WTC11 (cell line): ENCODE measurements at regions not wholly inside any gene's neighbourhood (a gene's known extent, or its start where the extent isn't known, plus 50 kb on each side); places are given as distances from the start of the nearest gene placed in this dataset.

Source experiments
- ATAC-seq: fragments of 200-7000 bp; cut with Tn5 transposase; 2 replicates; pipeline ENCODE4 v1.10.0; 2021; ENCODE audit warnings: mild to moderate bottlenecking, moderate library complexity
- CTCF ChIA-PET: fragments of 300-600 bp; sonication (Branson Sonifier 250); formaldehyde crosslinking; loops from one replicate; lab custom pipeline; 2021; ENCODE audit warnings: antibody characterized with exemption; lab: Charles Lee
- POLR2A ChIA-PET: fragments of 350-600 bp; sonication (Branson Sonifier 250); formaldehyde crosslinking; loops from one replicate; lab custom pipeline; 2021; ENCODE audit warnings: antibody characterized with exemption; lab: Charles Lee
- DNase-seq: peaks from one replicate; pipeline ENCODE4 v3.0.0; 2021; ENCODE audit warnings: low spot score
- H3K27ac Mint-ChIP-seq: 2 replicates; pipeline ENCODE4 v1.8.0; 2021; ENCODE audit warnings: mixed read lengths
- H3K27me3 Mint-ChIP-seq: 2 replicates; pipeline ENCODE4 v1.8.0; 2021; ENCODE audit warnings: low read depth, mild to moderate bottlenecking, moderate library complexity, mixed read lengths
- H3K36me3 Mint-ChIP-seq: 2 replicates; pipeline ENCODE4 v1.8.0; 2021; ENCODE audit warnings: mixed read lengths
- H3K4me1 Mint-ChIP-seq: 2 replicates; pipeline ENCODE4 v1.8.0; 2022; ENCODE audit warnings: mixed read lengths
- H3K4me3 Mint-ChIP-seq: 2 replicates; pipeline ENCODE4 v1.8.0; 2021; ENCODE audit warnings: mild to moderate bottlenecking, moderate library complexity, mixed read lengths
- H3K9me3 Mint-ChIP-seq: 2 replicates; pipeline ENCODE4 v1.8.0; 2021; ENCODE audit warnings: mixed read lengths
- ATF3 ChIP-seq: sonication (generic); formaldehyde crosslinking; conservative IDR thresholded peaks from 2 replicates; pipeline ENCODE4 v1.8.1; 2022; ENCODE audit warnings: mild to moderate bottlenecking, missing genetic modification reagents
- CBFB ChIP-seq: sonication (generic); formaldehyde crosslinking; IDR thresholded peaks from 2 replicates; pipeline ENCODE4 v1.8.1; 2022; ENCODE audit warnings: mild to moderate bottlenecking, low read depth, missing genetic modification reagents
- CTCF ChIP-seq: fragments of 200-600 bp; IDR thresholded peaks from 2 replicates; pipeline ENCODE4 v1.8.0; 2022; ENCODE audit warnings: antibody characterized with exemption
- ESRRA ChIP-seq: sonication (generic); formaldehyde crosslinking; IDR thresholded peaks from 2 replicates; pipeline ENCODE4 v1.8.1; 2022; ENCODE audit warnings: mild to moderate bottlenecking, missing genetic modification reagents, borderline replicate concordance
- FOXK1 ChIP-seq: sonication (generic); formaldehyde crosslinking; IDR thresholded peaks from 2 replicates; pipeline ENCODE4 v1.8.0; 2022; ENCODE audit warnings: mild to moderate bottlenecking, moderate library complexity, missing genetic modification reagents
- FOXP1 ChIP-seq: sonication (generic); formaldehyde crosslinking; IDR thresholded peaks from 2 replicates; pipeline ENCODE4 v1.8.0; 2022; ENCODE audit warnings: missing genetic modification reagents, mild to moderate bottlenecking, moderate library complexity, borderline replicate concordance
- HMGA2 ChIP-seq: fragments of 250-450 bp; sonication (Bioruptor Pico); IDR thresholded peaks from 2 replicates; pipeline ENCODE4 v1.4.0; 2021; ENCODE audit warnings: mild to moderate bottlenecking, moderate library complexity
- JAZF1 ChIP-seq: fragments of 250-450 bp; sonication (Bioruptor Pico); IDR thresholded peaks from 2 replicates; pipeline ENCODE4 v1.9.0; 2021; ENCODE audit warnings: moderate library complexity, mild to moderate bottlenecking, inconsistent platforms
- JUN ChIP-seq: sonication (generic); formaldehyde crosslinking; IDR thresholded peaks from 2 replicates; pipeline ENCODE4 v1.8.0; 2023; ENCODE audit warnings: mild to moderate bottlenecking, missing genetic modification reagents
- MLX ChIP-seq: sonication (generic); formaldehyde crosslinking; IDR thresholded peaks from 2 replicates; pipeline ENCODE4 v1.8.1; 2023; ENCODE audit warnings: mild to moderate bottlenecking, missing genetic modification reagents, moderate library complexity
- PRDM15 ChIP-seq: sonication (generic); formaldehyde crosslinking; IDR thresholded peaks from 2 replicates; pipeline ENCODE4 v1.8.0; 2022; ENCODE audit warnings: missing genetic modification reagents
- PREB ChIP-seq: sonication (generic); formaldehyde crosslinking; IDR thresholded peaks from 2 replicates; pipeline ENCODE4 v1.8.1; 2022; ENCODE audit warnings: mild to moderate bottlenecking, missing genetic modification reagents, moderate library complexity, borderline replicate concordance
- PRRX2 ChIP-seq: fragments of 250-450 bp; sonication (Bioruptor Pico); IDR thresholded peaks from 2 replicates; pipeline ENCODE4 v1.8.0; 2021; ENCODE audit warnings: mild to moderate bottlenecking
- RORB ChIP-seq: fragments of 250-450 bp; sonication (Bioruptor Pico); IDR thresholded peaks from 2 replicates; pipeline ENCODE4 v1.9.0; 2021; ENCODE audit warnings: mild to moderate bottlenecking
- TEAD1 ChIP-seq: sonication (generic); formaldehyde crosslinking; IDR thresholded peaks from 2 replicates; pipeline ENCODE4 v1.8.0; 2022; ENCODE audit warnings: mild to moderate bottlenecking, missing genetic modification reagents
- ZBTB21 ChIP-seq: sonication (generic); formaldehyde crosslinking; IDR thresholded peaks from 2 replicates; pipeline ENCODE4 v1.8.1; 2023; ENCODE audit warnings: mild to moderate bottlenecking, missing genetic modification reagents, borderline replicate concordance
- ZNF138 ChIP-seq: sonication (generic); formaldehyde crosslinking; conservative IDR thresholded peaks from 2 replicates; pipeline ENCODE4 v1.8.1; 2022; ENCODE audit warnings: mild to moderate bottlenecking, moderate library complexity, missing genetic modification reagents
- ZNF423 ChIP-seq: fragments of 250-450 bp; sonication (Bioruptor Pico); IDR thresholded peaks from 2 replicates; pipeline ENCODE4 v2.1.2; 2022; ENCODE audit warnings: mild to moderate bottlenecking, moderate library complexity
- TF ChIP-seq, protein P1 (sequence below): sonication (generic); formaldehyde crosslinking; IDR thresholded peaks from 2 replicates; pipeline ENCODE4 v1.8.1; 2022; ENCODE audit warnings: mild to moderate bottlenecking, moderate library complexity, missing genetic modification reagents
- TF ChIP-seq, protein P2 (sequence below): fragments of 250-450 bp; sonication (Bioruptor Pico); IDR thresholded peaks from 2 replicates; pipeline ENCODE4 v1.9.0; 2021; ENCODE audit warnings: mild to moderate bottlenecking, borderline replicate concordance

- no peak overlapping the region for H3K27ac Mint-ChIP-seq
- ATAC-seq: no peak
Observed at GRCh38 chr13:103663996-103664395, 597.8 kb upstream of the SLC10A2 start.

DNA sequence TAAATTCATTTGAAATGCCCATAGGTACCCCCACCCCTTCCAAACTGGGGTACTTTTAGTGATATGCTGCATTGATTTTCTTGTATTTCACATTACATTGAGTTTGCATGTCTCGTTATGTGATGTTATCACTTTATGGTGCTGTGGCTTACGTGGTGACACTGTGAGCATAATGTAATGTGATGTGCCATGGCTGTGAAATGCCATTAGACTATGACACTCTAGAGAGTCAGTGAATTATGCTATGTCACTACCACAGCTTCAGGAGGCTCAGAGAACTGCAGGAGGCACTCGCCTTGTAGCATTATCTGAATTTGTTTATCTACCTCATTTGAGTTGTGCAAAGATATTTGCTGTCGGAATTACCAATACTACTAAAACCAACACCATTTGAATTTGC, 590.1 kb upstream of the SLC10A2 start:
- DNase-seq (no peak), ATAC-seq (no peak)
- CTCF ChIA-PET: no interaction called here
- no peak overlapping the region for H3K4me3 Mint-ChIP-seq
- H3K36me3 Mint-ChIP-seq: no peaks in the 10 kb centered on the region
- H3K27ac Mint-ChIP-seq: no peak overlapping the region
- H3K27me3 Mint-ChIP-seq: no peaks in the 10 kb centered on the region
- peaks cover 11% of the 10 kb centered on the region for H3K4me1 Mint-ChIP-seq
- TF ChIP-seq HMGA2 (CRISPR knock-in tag) (no peak), PRDM15 (CRISPR knock-in tag) (no peak), ZNF138 (CRISPR knock-in tag) (no peak), PREB (CRISPR knock-in tag) (no peak), JUN (CRISPR knock-in tag) (no peak)
- POLR2A ChIA-PET: no interaction called here
- peaks cover 4% of the 10 kb centered on the region; the same call in 1 of the 2 replicates for H3K9me3 Mint-ChIP-seq

More at GRCh38 chr13:103663996-103664395, 597.8 kb upstream of the SLC10A2 start:
- H3K4me3 Mint-ChIP-seq: no peak overlapping the region
- H3K9me3 Mint-ChIP-seq: peaks cover 3% of the 10 kb centered on the region; the same call in 1 of the 2 replicates
- H3K4me1 Mint-ChIP-seq: no peaks in the 10 kb centered on the region
- no peak for DNase-seq
- no peaks in the 10 kb centered on the region for H3K27me3 Mint-ChIP-seq
- no peaks in the 10 kb centered on the region for H3K36me3 Mint-ChIP-seq
- CTCF ChIA-PET: no interaction called here
- no peak for TF ChIP-seq CBFB
- no peak for TF ChIP-seq ATF3 (CRISPR knock-in tag)
- no peak for TF ChIP-seq FOXK1 (CRISPR knock-in tag)
- TF ChIP-seq, all 79 proteins: peak for 0
- POLR2A ChIA-PET: no interaction called here

GRCh38 chr13:103640606-103641005, 574.4 kb upstream of the SLC10A2 start:
- Mint-ChIP-seq H3K27me3 (no peaks in the 10 kb centered on the region), H3K9me3 (peaks cover 9% of the 10 kb centered on the region), H3K27ac (no peak overlapping the region), H3K36me3 (no peaks in the 10 kb centered on the region), H3K4me3 (no peak overlapping the region), H3K4me1 (no peaks in the 10 kb centered on the region)
- DNase-seq (no peak), ATAC-seq (no peak)
- ChIA-PET POLR2A (no interaction called here), CTCF (no interaction called here)
- TF ChIP-seq PRRX2 (CRISPR knock-in tag) (no peak), MLX (CRISPR knock-in tag) (no peak), ZNF423 (CRISPR knock-in tag) (no peak), CTCF (no peak), JAZF1 (no peak), ZBTB21 (CRISPR knock-in tag) (no peak), FOXK1 (CRISPR knock-in tag) (no peak), FOXP1 (no peak), ESRRA (no peak), RORB (CRISPR knock-in tag) (no peak), TEAD1 (CRISPR knock-in tag) (no peak)
- TF ChIP-seq, protein P1, sequence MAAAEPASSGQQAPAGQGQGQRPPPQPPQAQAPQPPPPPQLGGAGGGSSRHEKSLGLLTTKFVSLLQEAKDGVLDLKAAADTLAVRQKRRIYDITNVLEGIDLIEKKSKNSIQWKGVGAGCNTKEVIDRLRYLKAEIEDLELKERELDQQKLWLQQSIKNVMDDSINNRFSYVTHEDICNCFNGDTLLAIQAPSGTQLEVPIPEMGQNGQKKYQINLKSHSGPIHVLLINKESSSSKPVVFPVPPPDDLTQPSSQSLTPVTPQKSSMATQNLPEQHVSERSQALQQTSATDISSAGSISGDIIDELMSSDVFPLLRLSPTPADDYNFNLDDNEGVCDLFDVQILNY (CRISPR knock-in tag): no peak
- TF ChIP-seq, protein P2, sequence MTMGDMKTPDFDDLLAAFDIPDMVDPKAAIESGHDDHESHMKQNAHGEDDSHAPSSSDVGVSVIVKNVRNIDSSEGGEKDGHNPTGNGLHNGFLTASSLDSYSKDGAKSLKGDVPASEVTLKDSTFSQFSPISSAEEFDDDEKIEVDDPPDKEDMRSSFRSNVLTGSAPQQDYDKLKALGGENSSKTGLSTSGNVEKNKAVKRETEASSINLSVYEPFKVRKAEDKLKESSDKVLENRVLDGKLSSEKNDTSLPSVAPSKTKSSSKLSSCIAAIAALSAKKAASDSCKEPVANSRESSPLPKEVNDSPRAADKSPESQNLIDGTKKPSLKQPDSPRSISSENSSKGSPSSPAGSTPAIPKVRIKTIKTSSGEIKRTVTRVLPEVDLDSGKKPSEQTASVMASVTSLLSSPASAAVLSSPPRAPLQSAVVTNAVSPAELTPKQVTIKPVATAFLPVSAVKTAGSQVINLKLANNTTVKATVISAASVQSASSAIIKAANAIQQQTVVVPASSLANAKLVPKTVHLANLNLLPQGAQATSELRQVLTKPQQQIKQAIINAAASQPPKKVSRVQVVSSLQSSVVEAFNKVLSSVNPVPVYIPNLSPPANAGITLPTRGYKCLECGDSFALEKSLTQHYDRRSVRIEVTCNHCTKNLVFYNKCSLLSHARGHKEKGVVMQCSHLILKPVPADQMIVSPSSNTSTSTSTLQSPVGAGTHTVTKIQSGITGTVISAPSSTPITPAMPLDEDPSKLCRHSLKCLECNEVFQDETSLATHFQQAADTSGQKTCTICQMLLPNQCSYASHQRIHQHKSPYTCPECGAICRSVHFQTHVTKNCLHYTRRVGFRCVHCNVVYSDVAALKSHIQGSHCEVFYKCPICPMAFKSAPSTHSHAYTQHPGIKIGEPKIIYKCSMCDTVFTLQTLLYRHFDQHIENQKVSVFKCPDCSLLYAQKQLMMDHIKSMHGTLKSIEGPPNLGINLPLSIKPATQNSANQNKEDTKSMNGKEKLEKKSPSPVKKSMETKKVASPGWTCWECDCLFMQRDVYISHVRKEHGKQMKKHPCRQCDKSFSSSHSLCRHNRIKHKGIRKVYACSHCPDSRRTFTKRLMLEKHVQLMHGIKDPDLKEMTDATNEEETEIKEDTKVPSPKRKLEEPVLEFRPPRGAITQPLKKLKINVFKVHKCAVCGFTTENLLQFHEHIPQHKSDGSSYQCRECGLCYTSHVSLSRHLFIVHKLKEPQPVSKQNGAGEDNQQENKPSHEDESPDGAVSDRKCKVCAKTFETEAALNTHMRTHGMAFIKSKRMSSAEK (CRISPR knock-in tag): no peak
